Body of pancreas (tissue), 4 donors: ENCODE measurements at regions not wholly inside any gene's neighbourhood (a gene's known extent, or its start where the extent isn't known, plus 50 kb on each side); places are given as distances from the start of the nearest gene placed in this dataset.

Source experiments
- POLR2A ChIP-seq, 3 donors: fragments of 450-650 bp; IDR thresholded peaks; one replicate each; pipeline ENCODE4 v1.6.1; 2016; ENCODE audit warnings: antibody characterized with exemption in 3 of 3, mild to moderate bottlenecking in 2 of 3
- TF ChIP-seq, protein P1 (sequence below), 7 experiments: fragments of 450-650 bp in 4 of 7; fragments of 200-600 bp in 3 of 7; sonication (generic) in 3 of 7; IDR thresholded peaks; one replicate each; pipeline ENCODE4 v1.5.1; 2016 to 2019; ENCODE audit warnings: antibody characterized with exemption in 7 of 7

DNA sequence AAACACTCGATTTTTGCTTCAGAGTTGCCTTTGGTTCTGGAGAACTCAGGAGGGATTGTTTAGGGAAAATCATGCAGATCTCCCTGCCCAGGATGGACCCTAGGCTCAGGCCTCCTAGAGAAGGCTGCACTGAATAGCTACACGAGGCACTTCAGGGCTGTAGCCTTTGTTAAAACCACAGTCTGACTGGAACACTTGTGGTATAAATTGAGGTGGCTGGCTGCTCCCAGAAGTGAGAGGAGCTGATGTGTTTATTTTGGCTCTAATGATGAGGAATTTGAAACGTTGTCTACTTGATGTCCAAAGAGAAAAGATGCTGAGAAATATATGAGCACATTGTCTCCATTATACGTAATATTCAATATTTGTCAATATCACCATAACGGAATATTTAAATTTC lies 762.1 kb upstream of the ARGLU1 start:
- TF ChIP-seq, protein P1, sequence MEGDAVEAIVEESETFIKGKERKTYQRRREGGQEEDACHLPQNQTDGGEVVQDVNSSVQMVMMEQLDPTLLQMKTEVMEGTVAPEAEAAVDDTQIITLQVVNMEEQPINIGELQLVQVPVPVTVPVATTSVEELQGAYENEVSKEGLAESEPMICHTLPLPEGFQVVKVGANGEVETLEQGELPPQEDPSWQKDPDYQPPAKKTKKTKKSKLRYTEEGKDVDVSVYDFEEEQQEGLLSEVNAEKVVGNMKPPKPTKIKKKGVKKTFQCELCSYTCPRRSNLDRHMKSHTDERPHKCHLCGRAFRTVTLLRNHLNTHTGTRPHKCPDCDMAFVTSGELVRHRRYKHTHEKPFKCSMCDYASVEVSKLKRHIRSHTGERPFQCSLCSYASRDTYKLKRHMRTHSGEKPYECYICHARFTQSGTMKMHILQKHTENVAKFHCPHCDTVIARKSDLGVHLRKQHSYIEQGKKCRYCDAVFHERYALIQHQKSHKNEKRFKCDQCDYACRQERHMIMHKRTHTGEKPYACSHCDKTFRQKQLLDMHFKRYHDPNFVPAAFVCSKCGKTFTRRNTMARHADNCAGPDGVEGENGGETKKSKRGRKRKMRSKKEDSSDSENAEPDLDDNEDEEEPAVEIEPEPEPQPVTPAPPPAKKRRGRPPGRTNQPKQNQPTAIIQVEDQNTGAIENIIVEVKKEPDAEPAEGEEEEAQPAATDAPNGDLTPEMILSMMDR (IDR thresholded peaks at IDR 0.05), result no peak
- no peak for TF ChIP-seq POLR2A (IDR thresholded peaks at IDR 0.05)
